HEK293 (cell line): ENCODE measurements at regions not wholly inside any gene's neighbourhood (a gene's known extent, or its start where the extent isn't known, plus 50 kb on each side); places are given as distances from the start of the nearest gene placed in this dataset.

Experiments
- CTCF ChIP-seq: fragments of 450-650 bp; formaldehyde crosslinking; IDR thresholded peaks from 2 replicates; pipeline ENCODE4 v1.5.1; 2016; ENCODE audit warnings: missing biosample characterization, missing genetic modification characterization
- ELK4 ChIP-seq: IDR thresholded peaks from 2 replicates; pipeline ENCODE4 v1.6.1; 2011; ENCODE audit warnings: mild to moderate bottlenecking, low read depth, low read length, borderline replicate concordance
- KLF9 ChIP-seq: fragments of 450-650 bp; formaldehyde crosslinking; IDR thresholded peaks from 2 replicates; pipeline ENCODE4 v1.5.1; 2016; ENCODE audit warnings: missing biosample characterization, missing genetic modification characterization, low read depth
- REST ChIP-seq: fragments of 450-650 bp; formaldehyde crosslinking; IDR thresholded peaks from 2 replicates; pipeline ENCODE4 v1.5.1; 2016; ENCODE audit warnings: missing biosample characterization, missing genetic modification characterization
- SP3 ChIP-seq: fragments of 450-650 bp; formaldehyde crosslinking; IDR thresholded peaks from 2 replicates; pipeline ENCODE4 v1.5.1; 2016; ENCODE audit warnings: missing biosample characterization, missing genetic modification characterization
- ZBTB49 ChIP-seq: fragments of 450-650 bp; formaldehyde crosslinking; IDR thresholded peaks from 2 replicates; pipeline ENCODE4 v1.5.1; 2016; ENCODE audit warnings: missing biosample characterization, missing genetic modification characterization, low read depth
- ZNF610 ChIP-seq: fragments of 450-650 bp; formaldehyde crosslinking; IDR thresholded peaks from 2 replicates; pipeline ENCODE4 v1.5.1; 2016; ENCODE audit warnings: missing biosample characterization, missing genetic modification characterization, borderline replicate concordance

- TF ChIP-seq ZNF610, result no peak
- TF ChIP-seq KLF9, result no peak
- TF ChIP-seq ZBTB49, result no peak
- no peak for TF ChIP-seq ELK4
- no peak for TF ChIP-seq REST (tag by site-specific recombination)
- TF ChIP-seq SP3, result no peak
- TF ChIP-seq CTCF, result no peak
Observed at GRCh38 chr6:131490441-131490840, 82.6 kb upstream of the ARG1 start.
